NCI-H2081 (cell line): ENCODE measurements at regions not wholly inside any gene's neighbourhood (a gene's known extent, or its start where the extent isn't known, plus 50 kb on each side); places are given as distances from the start of the nearest gene placed in this dataset.

ENCODE experiments used
- DNase-seq, 2 experiments: peaks; one replicate each; lab custom pipeline; 2025; lab: John Stamatoyannopoulos, UW

DNA sequence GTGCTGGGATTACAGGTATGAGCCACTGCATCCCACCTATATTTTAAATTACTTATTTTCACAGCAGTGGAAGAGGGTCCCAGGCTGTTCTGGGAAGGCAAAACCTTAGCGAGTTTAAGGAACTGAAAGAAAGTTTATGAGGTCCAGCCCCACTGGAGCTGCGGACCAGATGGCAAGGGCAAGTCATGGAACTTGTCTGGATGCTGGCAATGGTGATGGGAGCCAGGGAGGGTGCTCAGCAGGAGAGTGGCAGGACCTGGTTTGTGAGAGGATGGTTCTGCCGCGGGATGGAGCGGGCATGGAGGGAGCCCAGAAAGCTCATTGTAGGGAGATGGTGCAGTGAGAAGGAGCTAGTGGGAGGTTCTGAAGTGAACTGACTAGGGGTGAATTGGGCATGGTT, 50.6 kb upstream of the SLC45A1 start:
- DNase-seq = no peak

DNA sequence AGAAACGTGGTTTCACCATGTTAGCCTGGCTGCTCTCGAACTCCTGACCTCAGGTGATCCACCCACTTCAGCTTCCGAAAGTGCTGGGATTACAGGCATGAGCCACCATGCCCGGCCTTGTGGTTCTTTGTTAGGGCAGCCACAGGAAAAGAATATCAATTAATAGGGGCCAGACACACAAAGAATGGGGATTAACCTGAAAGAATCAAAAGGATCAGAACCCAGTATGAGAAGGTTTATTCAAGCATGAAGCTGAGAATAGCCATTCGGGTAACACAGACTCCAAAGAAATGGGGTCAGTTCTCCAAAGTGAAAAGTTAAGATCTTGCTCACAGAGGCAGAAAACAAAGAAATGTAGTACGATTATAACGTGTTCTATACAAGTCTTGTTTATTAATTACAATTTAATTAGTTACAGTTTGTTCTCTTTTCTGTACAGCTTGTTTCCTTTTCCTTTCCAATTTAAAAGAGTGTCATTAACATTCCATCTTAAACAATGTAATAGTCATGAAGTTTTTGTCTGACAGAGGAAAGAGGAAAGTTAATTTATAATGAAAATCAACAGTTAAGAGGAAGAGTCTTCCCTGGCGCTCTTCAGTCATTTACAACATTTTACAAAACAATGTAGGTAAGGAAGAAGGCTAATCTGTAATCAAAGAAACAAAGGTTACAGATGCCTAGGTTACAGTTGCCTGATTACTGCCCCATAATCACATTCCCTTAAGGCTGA, 51.3 kb upstream of the SLC45A1 start:
- no peak for DNase-seq

DNA sequence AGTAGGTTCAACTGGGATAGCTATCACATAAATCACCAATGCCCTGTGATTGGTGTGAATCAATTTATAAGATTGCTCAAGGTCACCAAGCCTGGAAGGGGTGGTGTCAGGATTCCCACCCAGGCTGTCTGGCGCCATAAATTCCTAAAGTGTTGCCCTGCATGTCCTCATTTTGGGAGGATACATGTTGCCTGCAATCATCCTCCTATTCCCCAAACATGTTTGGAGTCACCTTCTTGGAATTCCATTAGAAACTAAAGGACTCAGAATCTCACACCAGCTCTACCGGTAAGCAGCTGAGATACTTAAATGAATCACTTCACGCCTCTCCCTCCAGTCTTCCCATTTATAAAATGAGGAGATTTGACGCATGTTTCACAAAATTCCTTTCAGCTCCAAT, 54.1 kb upstream of the SLC45A1 start:
- DNase-seq = no peak

DNA sequence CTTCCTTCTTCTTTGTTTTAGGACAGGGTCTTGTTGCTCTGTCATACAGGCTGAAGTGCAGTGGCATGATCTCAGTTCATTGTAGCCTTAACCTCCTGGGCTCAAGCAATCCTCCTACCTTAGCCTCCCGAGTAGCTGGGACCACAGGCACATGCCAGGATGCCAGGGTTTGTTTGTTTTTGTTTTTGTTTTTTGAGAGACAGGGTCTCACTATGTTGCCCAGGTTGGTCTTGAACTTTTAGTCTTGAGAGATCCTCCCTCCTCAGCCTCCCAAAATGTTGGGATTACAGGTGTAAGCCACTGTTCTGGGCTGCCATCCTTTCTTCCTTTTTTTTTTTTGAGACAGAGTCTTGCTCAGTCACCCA, 56.5 kb upstream of the SLC45A1 start:
- DNase-seq = no peak

DNA sequence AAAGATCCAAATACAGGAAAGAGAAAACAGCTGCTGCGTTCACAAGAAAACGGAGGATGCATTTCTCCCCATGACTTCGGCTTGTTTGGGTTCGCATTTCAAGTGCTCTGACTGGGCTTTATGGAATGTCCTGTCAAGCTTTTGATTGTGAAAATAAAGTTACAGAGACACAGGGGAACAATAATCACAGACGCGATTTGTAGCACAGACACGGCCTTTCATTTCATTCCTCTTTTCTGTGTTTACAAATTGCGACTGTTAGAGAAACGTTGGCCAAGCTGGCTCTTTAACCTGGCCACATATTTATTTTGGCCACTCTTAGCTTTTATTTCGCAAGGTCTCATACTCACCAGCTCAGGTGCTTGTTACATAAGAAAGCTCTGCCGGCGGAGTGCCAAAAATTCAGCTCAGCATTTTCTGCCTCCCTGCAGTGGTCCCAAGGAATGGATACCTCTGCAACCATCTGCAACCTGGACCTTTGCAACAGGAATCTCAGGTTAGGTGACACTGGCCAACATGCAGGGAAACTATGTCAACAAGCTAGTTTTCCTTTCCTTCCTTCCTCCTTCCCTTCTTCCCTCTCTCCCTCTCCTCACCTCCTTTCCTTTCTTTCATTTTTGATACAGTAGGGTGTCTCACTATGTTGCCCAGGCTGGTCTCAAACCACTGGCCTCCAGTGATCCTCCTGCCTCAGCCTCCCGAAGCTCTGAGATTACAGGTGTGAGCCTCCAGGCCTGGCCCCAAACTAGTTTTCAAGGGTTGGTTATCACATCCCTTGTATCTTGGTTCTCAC, 58.2 kb upstream of the SLC45A1 start:
- DNase-seq = no peak

DNA sequence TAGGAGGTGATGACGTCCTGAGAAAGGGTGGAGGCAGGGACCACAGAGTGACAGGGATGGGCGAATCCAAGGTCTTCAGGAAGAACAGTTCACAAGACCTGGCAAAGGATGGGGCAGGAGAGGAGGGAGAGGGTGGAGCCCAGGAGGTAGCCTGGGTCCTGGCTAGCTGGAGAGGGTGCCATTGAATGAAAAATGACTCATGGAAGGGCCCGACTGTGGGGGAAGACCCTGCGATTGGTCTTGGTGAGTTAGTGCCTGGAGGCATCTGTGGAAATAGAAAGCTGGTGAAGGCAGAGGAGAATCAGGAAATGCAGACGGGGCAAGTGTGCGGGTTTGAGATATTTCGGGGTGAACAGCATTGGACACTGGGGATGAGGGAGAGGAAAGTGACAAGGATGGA, 60.3 kb upstream of the SLC45A1 start:
- DNase-seq = no peak

DNA sequence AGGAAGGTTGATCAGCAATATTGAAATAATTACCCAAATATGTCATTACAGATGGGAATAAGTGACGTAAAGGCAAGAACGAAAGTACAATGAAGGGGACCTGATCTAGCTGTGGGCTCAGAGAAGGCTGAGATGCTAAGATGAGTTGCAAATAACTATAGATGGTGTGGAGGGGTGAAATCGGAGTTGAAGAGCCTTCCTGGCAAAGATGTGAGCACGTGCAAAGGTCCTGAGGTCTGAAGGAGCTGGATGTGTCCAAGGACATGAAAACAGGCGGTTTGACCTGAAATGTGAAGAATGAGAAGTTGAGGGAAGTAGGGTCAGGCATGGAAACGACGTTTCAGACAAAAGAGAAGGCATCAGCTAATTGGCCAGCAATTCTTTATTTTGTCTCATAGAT, 61.6 kb upstream of the SLC45A1 start:
- DNase-seq = no peak

DNA sequence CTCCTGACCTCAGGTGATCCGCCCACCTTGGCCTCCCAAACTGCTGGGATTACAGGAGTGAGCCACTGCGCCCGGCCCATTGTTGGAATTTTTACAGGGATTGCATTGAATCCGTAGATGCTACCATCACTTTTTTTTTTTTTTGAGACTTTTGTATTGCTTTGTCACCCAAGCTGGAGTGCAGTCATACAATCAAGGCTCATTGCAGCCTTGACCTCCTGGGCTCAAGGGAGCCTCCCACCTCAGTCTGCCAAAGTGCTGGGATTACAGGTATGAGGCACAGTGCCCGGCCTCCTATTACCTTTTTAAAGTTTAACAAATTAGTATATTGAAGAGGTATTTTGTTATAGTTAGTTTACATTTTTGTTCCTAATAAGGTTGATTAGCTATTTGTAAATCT, 62.2 kb upstream of the SLC45A1 start:
- no peak for DNase-seq

DNA sequence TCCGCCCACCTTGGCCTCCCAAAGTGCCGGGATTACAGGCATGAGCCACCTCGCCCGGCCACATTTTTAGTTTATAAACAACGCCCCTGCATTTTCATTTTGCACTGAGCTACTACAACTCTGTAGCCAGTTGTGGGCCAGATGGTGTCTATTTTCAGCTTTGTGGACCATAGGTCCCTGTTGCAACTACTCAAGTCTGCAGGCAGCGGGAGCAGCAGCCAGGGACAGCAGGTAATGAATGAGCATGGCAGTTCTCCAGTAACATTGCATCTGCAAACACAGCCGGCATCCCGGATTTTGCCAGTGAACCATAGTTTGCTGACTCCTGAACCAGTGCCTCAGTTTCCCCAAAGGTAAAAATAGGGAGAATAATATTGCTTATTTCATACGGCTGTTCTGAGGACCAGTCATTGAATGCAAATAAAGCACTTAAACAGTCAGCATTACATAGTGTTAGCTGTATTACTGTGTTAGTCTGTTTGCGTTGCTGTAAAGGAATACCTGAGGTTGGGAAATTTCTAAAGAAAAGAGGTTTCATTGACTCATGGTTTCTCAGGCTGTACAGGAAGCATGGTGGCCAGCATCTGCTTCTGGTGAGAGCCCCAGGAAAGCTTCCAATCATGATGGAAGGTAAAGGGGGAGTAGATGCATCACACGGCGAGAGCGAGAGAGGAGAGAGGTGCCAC, 65.5 kb upstream of the SLC45A1 start:
- no peak for DNase-seq

DNA sequence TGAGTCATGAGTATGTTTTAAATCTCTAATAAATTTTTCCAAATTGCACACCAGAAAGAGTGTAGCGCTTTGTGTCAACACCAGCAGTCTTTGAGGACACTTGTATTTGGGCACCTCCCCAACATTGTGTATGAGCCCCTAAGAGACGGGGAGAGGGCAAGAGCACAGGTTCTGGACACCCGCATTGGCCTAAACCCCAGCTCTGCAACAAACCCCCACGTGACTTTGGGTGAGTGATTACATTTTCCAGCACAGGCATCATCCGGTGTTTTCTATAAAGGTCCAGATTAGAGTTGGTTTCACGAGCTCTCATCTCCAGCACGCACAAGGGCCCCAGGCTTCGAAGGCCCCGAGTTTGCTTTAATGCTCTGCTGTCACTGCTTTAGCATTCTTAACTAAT, 66.3 kb upstream of the SLC45A1 start:
- no peak for DNase-seq

DNA sequence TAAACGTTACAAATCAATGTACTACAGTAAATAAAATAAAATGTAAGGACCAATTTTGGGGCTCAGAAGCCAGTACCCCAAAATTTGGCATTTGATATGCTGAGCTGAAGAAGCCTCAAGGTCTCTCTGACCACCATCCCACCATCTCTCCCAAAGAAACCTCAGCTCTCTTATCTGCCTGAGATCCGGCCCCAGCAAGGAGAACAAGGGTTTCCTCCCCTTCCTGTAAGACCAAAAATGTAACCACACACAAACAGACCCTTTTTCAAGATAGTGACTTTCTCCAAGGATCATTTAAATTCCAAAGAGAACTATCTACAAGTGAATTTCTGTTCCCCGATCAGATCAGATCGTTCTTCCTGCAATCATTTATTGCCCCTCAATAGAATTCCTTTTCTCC, 68.1 kb upstream of the SLC45A1 start:
- DNase-seq = no peak

DNA sequence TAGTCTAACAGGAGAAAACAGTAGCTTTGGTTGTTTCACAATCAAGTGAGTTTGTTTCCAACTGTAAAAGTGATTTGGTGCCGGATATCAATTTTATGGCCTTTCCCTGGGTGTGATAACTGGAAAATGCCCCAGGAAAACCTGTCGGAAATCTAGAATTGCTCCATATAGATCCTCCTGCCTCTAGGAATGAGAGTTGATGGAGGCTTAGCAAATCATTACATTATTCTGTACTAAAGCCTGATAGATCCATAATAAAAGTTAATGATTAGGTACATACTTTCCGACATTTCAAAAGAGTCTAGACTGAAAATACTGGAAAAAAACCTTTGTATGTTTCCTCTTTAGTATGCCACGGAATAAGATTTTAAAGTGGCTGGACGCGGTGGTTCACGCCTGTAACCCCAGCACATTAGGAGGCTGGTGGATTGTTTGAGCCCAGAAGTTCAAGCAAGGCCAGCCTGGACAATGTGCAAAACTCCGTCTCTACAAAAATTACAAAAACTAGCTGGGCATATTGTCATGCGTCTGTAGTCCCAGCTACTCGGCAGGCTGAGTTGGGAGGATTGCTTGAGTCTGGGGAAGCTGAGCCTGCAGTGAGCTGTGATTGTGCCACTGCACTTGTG, 70.0 kb upstream of the SLC45A1 start:
- no peak for DNase-seq

DNA sequence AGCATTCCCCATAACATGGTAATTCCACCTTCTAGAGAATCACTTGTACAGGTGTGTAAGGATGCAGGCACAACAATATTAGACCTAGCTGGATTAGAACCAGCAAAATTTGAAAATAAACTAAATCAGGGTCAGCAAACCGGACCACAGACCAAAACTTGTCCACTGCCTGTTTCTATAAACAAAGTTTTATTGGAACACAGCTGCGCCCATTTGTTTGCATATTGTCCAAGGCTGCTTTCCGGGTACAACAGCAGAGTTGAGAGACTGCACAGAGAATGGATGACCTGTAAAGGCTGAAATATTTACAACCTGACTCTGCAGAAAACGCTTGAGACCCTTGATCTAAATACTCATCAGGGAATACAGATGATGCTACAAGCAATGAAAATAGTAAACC, 73.6 kb upstream of the SLC45A1 start:
- DNase-seq = no peak

DNA sequence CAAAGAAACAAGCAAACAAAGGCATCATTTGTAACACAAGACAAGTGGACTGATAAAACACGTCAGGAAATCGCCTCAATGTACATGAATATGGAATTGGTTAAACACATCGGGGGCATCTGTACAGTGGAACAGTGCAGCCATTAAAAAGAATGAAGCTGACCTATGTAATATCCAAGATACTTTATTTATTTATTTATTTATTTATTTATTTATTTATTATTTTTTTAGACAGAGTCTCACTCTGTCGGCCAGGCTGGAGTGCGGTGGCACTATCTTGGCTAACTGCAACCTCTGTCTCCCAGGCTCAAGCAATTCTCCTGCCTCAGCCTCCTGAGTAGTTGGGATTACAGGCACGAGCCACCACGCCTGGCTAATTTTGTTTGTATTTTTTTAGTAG, 75.4 kb upstream of the SLC45A1 start:
- DNase-seq = no peak

DNA sequence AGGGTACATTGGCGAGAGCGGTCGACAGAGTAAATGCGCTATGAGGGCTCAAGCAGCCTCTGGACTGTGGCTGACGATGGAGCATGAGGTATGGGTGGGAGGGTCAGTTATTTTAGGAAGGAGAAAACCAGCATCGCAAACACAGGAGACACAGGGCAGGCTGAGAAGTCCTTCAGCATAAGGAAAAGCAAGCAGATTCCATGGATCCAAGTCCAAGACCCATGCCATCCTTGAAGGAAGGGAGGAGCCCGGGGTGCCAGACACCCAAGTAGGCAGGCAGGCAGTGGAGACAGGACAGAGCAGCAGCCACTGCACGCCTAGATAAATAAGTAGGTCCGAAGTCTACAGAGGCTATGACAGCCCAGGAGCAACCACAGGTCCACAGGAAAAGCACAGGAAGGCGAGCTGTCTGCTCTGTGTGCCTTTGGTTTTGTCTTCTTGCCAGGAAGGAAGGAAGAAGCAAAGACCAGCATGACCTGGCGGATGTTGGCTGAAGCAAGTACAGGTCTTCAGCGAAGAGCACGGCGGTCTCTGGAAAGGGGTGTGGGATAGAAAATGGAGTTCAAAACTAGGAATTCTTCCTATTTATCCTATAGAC, 76.4 kb upstream of the SLC45A1 start:
- DNase-seq = no peak

DNA sequence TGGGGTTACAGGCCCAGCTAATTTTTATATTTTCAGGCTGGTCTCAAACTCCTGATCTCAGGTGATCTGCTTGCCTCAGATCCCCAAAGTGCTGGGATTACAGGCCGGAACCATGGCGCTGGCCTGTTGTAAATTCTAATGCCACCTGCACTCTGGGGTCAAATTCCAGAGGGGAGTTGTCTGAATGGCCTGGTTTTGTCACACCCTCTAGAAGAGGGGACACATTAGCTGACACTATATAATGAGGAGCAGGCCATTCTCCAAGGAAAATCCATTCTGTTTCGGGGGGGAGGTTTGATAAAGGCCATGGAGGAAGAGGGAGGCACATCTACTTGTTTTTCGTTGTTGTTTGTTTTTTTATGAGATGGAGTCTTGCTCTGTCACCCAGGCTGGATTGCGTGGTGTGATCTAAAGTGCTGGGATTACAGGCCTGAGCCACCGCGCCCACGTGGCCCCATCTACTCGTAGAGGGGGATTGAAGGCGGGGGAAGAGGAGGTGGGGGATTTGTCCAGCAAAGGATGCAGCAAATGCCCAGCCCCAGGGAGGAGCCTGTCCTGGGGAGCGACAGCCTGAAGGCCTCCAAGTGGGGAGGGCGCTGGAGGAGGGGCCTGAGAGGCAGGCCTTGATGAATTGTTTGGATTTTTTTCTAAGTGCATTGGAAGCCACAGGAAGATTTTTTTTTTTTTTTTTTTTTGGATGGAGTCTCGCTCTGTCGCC, 78.4 kb upstream of the SLC45A1 start:
- DNase-seq = no peak

DNA sequence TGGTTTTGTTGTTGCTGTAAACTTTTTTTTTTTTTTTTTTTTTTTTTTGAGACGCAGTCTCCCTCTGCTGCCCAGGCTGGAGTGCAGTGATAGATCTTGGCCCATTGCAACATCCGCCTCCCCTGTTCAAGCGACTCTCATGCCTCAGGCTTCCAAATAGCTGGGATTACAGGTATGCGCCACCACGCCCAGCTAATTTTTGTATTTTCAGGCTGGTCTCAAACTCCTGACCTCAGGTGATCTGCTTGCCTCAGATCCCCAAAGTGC, 78.9 kb upstream of the SLC45A1 start:
- DNase-seq = no peak

DNA sequence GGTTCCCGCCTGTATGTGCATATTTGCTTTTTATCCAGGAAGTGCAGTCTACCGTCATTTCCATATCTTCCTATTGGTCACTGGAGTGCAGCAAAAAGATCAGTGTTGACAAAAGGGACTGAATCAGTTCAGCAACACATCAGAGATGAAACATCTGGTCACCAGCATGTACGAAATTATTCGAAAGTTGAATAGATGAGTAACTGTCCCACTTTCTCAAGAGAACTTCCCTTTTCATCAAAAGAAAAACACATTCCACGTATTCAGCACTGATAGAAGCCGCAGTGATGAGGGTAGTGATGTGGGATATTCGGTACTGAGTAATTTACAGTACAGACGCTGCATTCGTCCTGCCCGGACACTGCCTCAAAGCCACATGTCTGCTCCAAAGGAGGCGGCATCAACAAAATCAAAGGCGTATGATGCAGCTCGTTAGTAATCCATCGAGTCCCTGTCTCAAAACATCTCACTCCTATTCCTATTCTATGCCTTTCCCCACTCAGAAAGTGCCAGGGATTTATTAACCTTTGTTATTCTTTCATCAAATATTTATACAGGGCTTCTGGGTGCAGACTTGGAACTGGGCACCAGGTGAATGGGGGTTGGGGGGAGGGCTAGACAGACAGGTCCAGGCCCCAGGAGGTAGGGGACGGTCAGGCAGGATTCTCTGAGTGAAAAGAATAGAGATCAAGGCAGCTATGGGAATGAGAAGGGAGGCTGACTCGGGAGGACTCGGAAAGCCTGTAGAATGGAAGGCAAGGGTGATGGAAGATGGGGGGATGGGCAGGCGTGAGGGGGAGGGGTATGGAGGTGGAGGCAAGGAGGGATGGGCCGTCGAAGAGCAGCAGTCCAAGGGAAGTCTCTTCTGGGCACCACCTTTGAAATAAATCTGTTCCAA, 79.5 kb upstream of the SLC45A1 start:
- no peak for DNase-seq

DNA sequence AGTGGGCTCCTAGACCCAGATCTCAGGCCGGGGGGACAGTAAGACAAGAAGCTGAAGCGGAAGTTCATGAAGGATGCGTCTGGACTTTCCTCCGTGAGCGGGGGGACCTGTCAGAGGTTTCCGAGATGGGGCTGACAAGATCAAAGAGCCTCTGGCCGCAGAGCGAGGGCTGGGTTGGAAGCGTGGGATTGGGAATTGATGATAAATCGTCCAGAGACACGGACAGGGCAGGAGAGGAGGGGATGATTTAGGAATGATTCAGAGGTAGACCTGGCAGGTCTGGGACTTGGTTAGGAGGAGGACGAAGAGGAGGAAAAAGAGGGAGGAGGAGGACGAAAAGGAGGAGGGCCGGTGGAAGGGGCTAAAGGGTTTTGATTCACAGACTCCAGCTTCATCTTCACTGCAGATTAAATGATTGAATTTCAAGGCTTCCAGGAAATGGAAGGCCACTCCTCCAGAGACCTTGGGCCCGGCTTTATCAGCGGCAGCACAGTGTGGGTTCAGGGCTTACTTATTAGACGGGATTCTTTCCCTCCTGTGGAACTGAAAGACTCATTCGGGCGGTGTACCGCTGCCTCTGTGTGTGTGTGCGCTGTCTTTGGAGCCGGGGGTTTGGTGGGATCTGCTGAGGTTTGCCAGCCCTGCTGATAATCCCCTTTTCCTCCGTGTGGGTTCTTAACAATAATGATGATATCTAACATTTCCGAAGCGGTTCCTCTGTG, 85.7 kb upstream of the SLC45A1 start:
- no peak for DNase-seq

DNA sequence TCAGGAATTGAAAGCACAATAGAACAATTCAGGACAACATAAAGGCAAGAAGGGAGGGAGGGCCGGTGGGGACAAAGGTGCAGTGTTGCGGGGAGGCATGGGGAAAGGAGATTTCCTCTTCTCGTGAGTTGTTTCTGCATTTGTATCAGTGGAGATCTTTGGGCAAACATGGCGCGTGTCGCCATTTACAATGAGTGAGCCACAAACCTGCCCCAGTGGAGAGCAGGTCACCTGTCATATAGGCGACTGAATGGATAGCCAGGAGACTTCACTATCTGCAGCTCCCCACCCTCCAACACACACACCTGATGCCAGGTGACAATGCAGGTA, 87.7 kb upstream of the SLC45A1 start:
- no peak for DNase-seq
